H1 (cell line): ENCODE measurements at regions not wholly inside any gene's neighbourhood (a gene's known extent, or its start where the extent isn't known, plus 50 kb on each side); places are given as distances from the start of the nearest gene placed in this dataset.

Experiments
- CHD2 ChIP-seq: IDR thresholded peaks from 2 replicates; pipeline ENCODE4 v1.6.1; 2012; ENCODE audit warnings: low read length, improper control_type of control experiment
- KDM4A ChIP-seq: IDR thresholded peaks from one replicate; pipeline ENCODE4 v1.7.1; 2012; ENCODE audit warnings: low read depth, mild to moderate bottlenecking, moderate library complexity, low read length, inconsistent platforms; ENCODE audit not compliant: severe bottlenecking
- RXRA ChIP-seq: IDR thresholded peaks from 2 replicates; pipeline ENCODE4 v1.6.1; 2011; ENCODE audit warnings: low read depth, mild to moderate bottlenecking, low read length, moderate library complexity; ENCODE audit not compliant: insufficient read depth
- SP1 ChIP-seq: IDR thresholded peaks from 2 replicates; pipeline ENCODE4 v1.6.1; 2011; ENCODE audit warnings: low read depth, low read length
- YY1 ChIP-seq: IDR thresholded peaks from 2 replicates; pipeline ENCODE4 v1.6.1; 2011; ENCODE audit warnings: low read depth, mild to moderate bottlenecking, low read length

DNA sequence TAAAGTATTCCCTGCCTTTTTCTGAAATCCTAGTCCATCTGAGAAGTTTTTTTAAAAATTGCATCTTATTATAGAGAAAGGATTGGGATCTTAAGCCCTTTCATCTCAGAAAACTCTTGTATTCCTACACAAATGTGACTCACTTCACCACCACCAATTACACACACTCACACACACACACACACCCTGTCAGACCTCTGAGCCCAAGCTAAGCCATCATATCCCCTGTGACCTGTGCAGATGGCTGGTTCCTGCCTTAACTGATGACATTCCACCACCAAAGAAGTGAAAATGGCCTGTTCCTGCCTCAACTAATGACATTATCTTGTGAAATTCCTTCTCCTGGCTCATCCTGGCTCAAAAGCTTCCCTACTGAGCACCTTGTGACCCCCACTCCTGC, 1181.9 kb downstream of the ROBO2 start (continued):
- TF ChIP-seq SP1 (no peak), CHD2 (no peak), RXRA (no peak), KDM4A (no peak), YY1 (no peak)
